Calu3 (cell line): ENCODE measurements at regions not wholly inside any gene's neighbourhood (a gene's known extent, or its start where the extent isn't known, plus 50 kb on each side); places are given as distances from the start of the nearest gene placed in this dataset.

Source experiments
- BruUV-seq: library from RNA; stranded (reverse); fragments of 400-500 nt; replicated peaks from 2 replicates; lab custom pipeline; 2021; lab: Mats Ljungman, UMichigan
- CTCF ChIA-PET: fragments of 300-600 bp; sonication (Branson Sonifier 250); formaldehyde crosslinking; loops from one replicate; lab custom pipeline; 2022; ENCODE audit warnings: antibody characterized with exemption; lab: Charles Lee
- DNase-seq: peaks from one replicate; pipeline ENCODE4 v3.0.0; 2022
- H3K27ac Mint-ChIP-seq: one replicate; pipeline ENCODE4 v1.8.0; 2022; ENCODE audit warnings: mixed read lengths; ENCODE audit not compliant: unreplicated experiment
- H3K27me3 Mint-ChIP-seq: one replicate; pipeline ENCODE4 v1.8.0; 2022; ENCODE audit warnings: mixed read lengths; ENCODE audit not compliant: unreplicated experiment
- H3K36me3 Mint-ChIP-seq: one replicate; pipeline ENCODE4 v1.8.0; 2022; ENCODE audit warnings: mild to moderate bottlenecking, moderate library complexity, mixed read lengths; ENCODE audit not compliant: insufficient read depth, unreplicated experiment
- H3K4me1 Mint-ChIP-seq: one replicate; pipeline ENCODE4 v1.8.0; 2022; ENCODE audit warnings: mild to moderate bottlenecking, low read depth, mixed read lengths; ENCODE audit not compliant: unreplicated experiment
- H3K4me3 Mint-ChIP-seq: one replicate; pipeline ENCODE4 v1.8.0; 2022; ENCODE audit warnings: mild to moderate bottlenecking, low read depth, moderate library complexity, mixed read lengths; ENCODE audit not compliant: unreplicated experiment
- H3K9me3 Mint-ChIP-seq: one replicate; pipeline ENCODE4 v1.8.0; 2022; ENCODE audit warnings: low read depth, mixed read lengths; ENCODE audit not compliant: unreplicated experiment
- CTCF ChIP-seq: fragments of 200-600 bp; IDR thresholded peaks from one replicate; pipeline ENCODE4 v1.8.0; 2022; ENCODE audit warnings: antibody characterized with exemption; ENCODE audit not compliant: unreplicated experiment
- intact Hi-C: fragments of 100-400 bp; cut with micrococcal nuclease; formaldehyde crosslinking; loops from one replicate; pipeline ENCODE4 v1.10.0; 2022; ENCODE audit not compliant: unreplicated experiment

DNA sequence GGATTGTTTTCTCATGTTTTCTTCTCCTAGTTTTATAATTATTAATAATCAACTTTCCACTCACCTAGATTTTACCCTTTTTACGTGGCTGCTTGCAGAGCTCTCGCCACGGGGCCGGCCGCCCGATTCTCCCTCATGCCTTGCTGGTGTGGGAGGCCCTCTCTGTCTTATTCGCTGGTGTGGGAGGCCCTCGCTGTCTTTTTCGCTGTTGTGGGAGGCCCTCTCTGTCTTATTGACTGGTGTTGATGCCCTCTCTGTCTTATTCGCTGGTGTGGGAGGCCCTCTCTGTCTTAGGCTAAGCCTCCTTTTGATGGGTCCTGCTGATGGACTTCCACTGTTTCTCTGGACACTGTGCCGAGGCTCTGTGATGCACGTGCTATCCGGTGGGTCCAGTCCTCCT is 161.3 kb upstream of the IRX2 start:
- no peak for DNase-seq
- CTCF ChIA-PET = no interaction called here
- H3K9me3 Mint-ChIP-seq = peaks cover 24% of the 10 kb centered on the region
- H3K27me3 Mint-ChIP-seq = no peaks in the 10 kb centered on the region
- H3K4me1 Mint-ChIP-seq = no peaks in the 10 kb centered on the region
- BruUV-seq = no TSS peak
- no peaks in the 10 kb centered on the region for H3K36me3 Mint-ChIP-seq
- TF ChIP-seq CTCF = no peak
- no peak overlapping the region for H3K27ac Mint-ChIP-seq
- intact Hi-C loops = no loop called here
- H3K4me3 Mint-ChIP-seq = no peak overlapping the region

- BruUV-seq = no TSS peak
- Mint-ChIP-seq H3K4me3 (no peak overlapping the region), H3K9me3 (peaks cover 19% of the 10 kb centered on the region), H3K27ac (no peak overlapping the region), H3K27me3 (no peaks in the 10 kb centered on the region), H3K4me1 (no peaks in the 10 kb centered on the region), H3K36me3 (no peaks in the 10 kb centered on the region)
- no peak for TF ChIP-seq CTCF
- no peak for DNase-seq
- CTCF ChIA-PET = no interaction called here
- intact Hi-C loops = no loop called here
These were observed 159.1 kb upstream of the IRX2 start for GRCh38 chr5:2910401-2911175.

DNA sequence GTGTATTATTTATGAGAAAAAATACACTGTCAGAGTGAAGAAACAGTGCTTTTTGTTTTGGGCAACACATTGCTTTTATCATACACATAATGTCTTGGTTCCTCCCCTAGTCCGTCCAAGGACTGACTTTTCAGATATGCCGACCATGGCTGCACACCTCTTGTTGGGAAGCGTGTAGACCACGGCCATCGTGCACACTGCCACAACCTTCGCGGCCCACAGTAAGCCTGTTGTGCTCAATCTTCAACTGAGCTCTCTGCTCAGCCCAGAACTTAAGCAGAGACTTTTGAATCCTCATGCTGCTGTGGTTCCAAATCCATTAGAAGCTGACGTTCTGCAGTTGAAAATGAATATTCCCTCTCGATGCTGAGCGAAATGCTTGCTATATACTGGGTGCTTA is 157.6 kb upstream of the IRX2 start:
- TF ChIP-seq CTCF = no peak
- Mint-ChIP-seq H3K27ac (no peak overlapping the region), H3K36me3 (no peaks in the 10 kb centered on the region), H3K4me3 (no peak overlapping the region), H3K27me3 (no peaks in the 10 kb centered on the region), H3K4me1 (no peaks in the 10 kb centered on the region), H3K9me3 (peaks cover 13% of the 10 kb centered on the region)
- no peak for DNase-seq
- CTCF ChIA-PET = interaction anchor here (0.7 kb wide), 1 partner anchor 215 kb away, joined by 9 read pairs; no protein-coding TSS in a partner anchor
- no TSS peak for BruUV-seq
- intact Hi-C loops = no loop called here

GRCh38 chr5:2908086-2908485 is 156.6 kb upstream of the IRX2 start:
- BruUV-seq = no TSS peak
- intact Hi-C loops = no loop called here
- no peak overlapping the region for H3K4me3 Mint-ChIP-seq
- no peak for DNase-seq
- no peaks in the 10 kb centered on the region for H3K27me3 Mint-ChIP-seq
- no peak for TF ChIP-seq CTCF
- H3K36me3 Mint-ChIP-seq = no peaks in the 10 kb centered on the region
- H3K9me3 Mint-ChIP-seq = peaks cover 8% of the 10 kb centered on the region
- no peak overlapping the region for H3K27ac Mint-ChIP-seq
- CTCF ChIA-PET = no interaction called here
- H3K4me1 Mint-ChIP-seq = no peaks in the 10 kb centered on the region
